ENCODE measurements at regions not wholly inside any gene's neighbourhood (a gene's known extent, or its start where the extent isn't known, plus 50 kb on each side); places are given as distances from the start of the nearest gene placed in this dataset.

DNA sequence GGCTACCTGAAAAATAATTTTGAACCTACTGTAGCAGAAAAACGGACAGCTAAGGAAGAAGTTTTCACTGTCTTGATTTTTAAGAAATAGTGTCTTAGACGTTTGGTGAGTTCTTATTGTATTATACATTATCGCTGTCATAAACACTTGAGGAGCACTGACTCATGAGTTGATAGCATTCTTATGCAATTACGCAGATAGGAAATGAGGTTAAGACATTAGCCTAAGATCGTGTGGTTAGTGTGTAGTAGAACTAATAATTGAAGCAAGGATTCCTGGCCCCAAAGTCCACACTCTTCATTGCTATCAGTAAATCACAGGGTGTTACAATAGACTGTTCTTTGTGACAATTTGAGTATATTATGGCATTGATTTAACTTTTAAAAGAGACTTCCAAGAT, 238.1 kb downstream of the ARAP2 start:
- no peak for DNase-seq

DNA sequence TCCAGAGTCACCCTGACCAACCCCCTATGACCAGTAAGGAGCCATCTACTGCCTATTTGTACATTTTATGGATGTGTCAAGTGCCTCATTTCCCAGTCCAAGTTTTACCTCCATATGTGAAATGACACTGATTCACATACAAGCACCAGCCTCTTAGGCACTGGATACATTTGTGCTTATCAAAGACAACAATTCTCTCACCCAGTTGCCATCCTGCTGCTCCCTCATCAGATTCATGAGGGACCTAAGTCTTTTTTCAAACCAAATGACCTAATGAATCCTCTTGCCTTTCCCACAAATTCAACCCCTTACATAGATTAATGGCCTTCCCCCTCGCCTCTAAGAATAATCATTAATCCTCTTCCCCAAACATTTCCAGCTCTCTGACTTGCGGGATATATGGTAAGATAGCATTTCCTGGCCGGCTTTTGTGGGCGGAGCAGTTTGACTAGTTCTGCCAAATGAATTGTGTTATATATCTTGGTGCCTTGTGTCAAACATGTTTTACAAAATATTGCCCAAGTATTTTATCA, 233.9 kb downstream of the ARAP2 start:
- H3K27me3 Mint-ChIP-seq (ENCODE audit: low read depth in 3 of 3) = peaks cover 0 to 2% (median 0%) of the 10 kb centered on the region in 3 donors
- intact Hi-C loops (cut with micrococcal nuclease) = no loop called here

More for the DNA sequence above, 238.1 kb downstream of the ARAP2 start:
- H3K9me3 Mint-ChIP-seq = peaks cover 0 to 5% (median 3%) of the 10 kb centered on the region in 7 donors
- Histone ChIP-seq H3K4me3 (replicated peaks in 1 of 3; ENCODE audit: low read depth in 2 of 3, low read length in 3 of 3) (no peak overlapping the region), H3K27ac (ENCODE audit: low read depth in 1 of 2, low read length in 2 of 2) (no peak overlapping the region), H3K79me2 (ENCODE audit: insufficient read depth, low read length) (no peaks in the 10 kb centered on the region), H3K4me1 (ENCODE audit: control insufficient read depth in 1 of 2, insufficient read depth in 2 of 2, low read length in 2 of 2) (no peaks in the 10 kb centered on the region), H3K9me3 (replicated peaks in 1 of 2; ENCODE audit: control insufficient read depth in 1 of 2, insufficient read depth in 1 of 2, low read length in 2 of 2) (no peaks in the 10 kb centered on the region), H4K20me1 (ENCODE audit: insufficient read depth, low read length) (no peaks in the 10 kb centered on the region), H3K9ac (ENCODE audit: insufficient read depth, low read length, poor library complexity, severe bottlenecking) (no peak overlapping the region), H3K36me3 (replicated peaks in 1 of 2; ENCODE audit: control insufficient read depth in 1 of 2, insufficient read depth in 2 of 2, low read length in 2 of 2) (no peaks in the 10 kb centered on the region), H3K4me2 (replicated peaks; ENCODE audit: extremely low read depth, low read length, poor library complexity, severe bottlenecking) (no peak overlapping the region), H3K27me3 (ENCODE audit: control insufficient read depth in 2 of 2, insufficient read depth in 2 of 2, low read length in 2 of 2) (no peaks in the 10 kb centered on the region), H2AFZ (ENCODE audit: insufficient read depth, low read depth, low read length, poor library complexity, severe bottlenecking) (no peak overlapping the region)
- no peak overlapping the region for H3K4me3 Mint-ChIP-seq
- H3K27ac Mint-ChIP-seq = no peak overlapping the region
- 100% methylated on average over 2 of the region's 5 CpGs for WGBS (ENCODE audit: insufficient coverage)
- H3K27me3 Mint-ChIP-seq (ENCODE audit: low read depth in 3 of 3) = peaks cover 0 to 2% (median 0%) of the 10 kb centered on the region in 3 donors
- peaks cover 0 to 2% of the 10 kb centered on the region in 2 donors for H3K36me3 Mint-ChIP-seq
- no peaks in the 10 kb centered on the region for H3K4me1 Mint-ChIP-seq
- no peak for TF ChIP-seq CTCF (IDR thresholded peaks at IDR 0.05)
- intact Hi-C loops (cut with micrococcal nuclease) = no loop called here

More for the DNA sequence above, 233.9 kb downstream of the ARAP2 start:
- H3K27ac ChIP-seq (ENCODE audit: low read depth in 1 of 2, low read length in 2 of 2) = no peak overlapping the region
- H3K4me1 Mint-ChIP-seq = no peaks in the 10 kb centered on the region
- H3K9me3 ChIP-seq (replicated peaks in 1 of 2; ENCODE audit: control insufficient read depth in 1 of 2, insufficient read depth in 1 of 2, low read length in 2 of 2) = no peaks in the 10 kb centered on the region
- H3K9me3 Mint-ChIP-seq = peaks cover 0 to 6% (median 0%) of the 10 kb centered on the region in 7 donors
- no CpG with 5 or more reads among the region's 4 CpGs for WGBS (ENCODE audit: insufficient coverage)
- TF ChIP-seq CTCF (IDR thresholded peaks at IDR 0.05) = no peak
- no peak overlapping the region for H3K9ac ChIP-seq (ENCODE audit: insufficient read depth, low read length, poor library complexity, severe bottlenecking)
- H3K27ac Mint-ChIP-seq = no peak overlapping the region
- H3K4me2 ChIP-seq (replicated peaks; ENCODE audit: extremely low read depth, low read length, poor library complexity, severe bottlenecking) = no peak overlapping the region
- no peak for DNase-seq
- no peaks in the 10 kb centered on the region for H4K20me1 ChIP-seq (ENCODE audit: insufficient read depth, low read length)
- no peak overlapping the region for H2AFZ ChIP-seq (ENCODE audit: insufficient read depth, low read depth, low read length, poor library complexity, severe bottlenecking)
- no peaks in the 10 kb centered on the region for H3K27me3 ChIP-seq (ENCODE audit: control insufficient read depth in 2 of 2, insufficient read depth in 2 of 2, low read length in 2 of 2)
- H3K4me3 ChIP-seq (replicated peaks in 1 of 3; ENCODE audit: low read depth in 2 of 3, low read length in 3 of 3) = no peak overlapping the region
- H3K4me1 ChIP-seq (ENCODE audit: control insufficient read depth in 1 of 2, insufficient read depth in 2 of 2, low read length in 2 of 2) = no peaks in the 10 kb centered on the region
- H3K36me3 Mint-ChIP-seq = no peaks in the 10 kb centered on the region
- H3K79me2 ChIP-seq (ENCODE audit: insufficient read depth, low read length) = no peaks in the 10 kb centered on the region
- H3K4me3 Mint-ChIP-seq = no peak overlapping the region
- no peaks in the 10 kb centered on the region for H3K36me3 ChIP-seq (replicated peaks in 1 of 2; ENCODE audit: control insufficient read depth in 1 of 2, insufficient read depth in 2 of 2, low read length in 2 of 2)
